ENCODE measurements at regions not wholly inside any gene's neighbourhood (a gene's known extent, or its start where the extent isn't known, plus 50 kb on each side); places are given as distances from the start of the nearest gene placed in this dataset.
A peak's percentile ranks its signal among the peaks of the same experiment; 100 is the strongest.

GRCh38 chr18:44241020-44241419 lies 439.7 kb upstream of the SETBP1 start:
- Histone ChIP-seq H3K27ac (replicated peaks) (no peak overlapping the region), H3K27me3 (ENCODE audit: insufficient read depth, poor library complexity, severe bottlenecking) (no peaks in the 10 kb centered on the region), H3K4me3 (replicated peaks; ENCODE audit: insufficient read depth, low read length) (no peak overlapping the region)
- DNase-seq (ENCODE audit: low read depth in 1 of 2, low spot score in 1 of 2), result no peak
- TF ChIP-seq REST (IDR thresholded peaks at IDR 0.05; ENCODE audit: insufficient replicate concordance, low read depth) (no peak), GABPA (IDR thresholded peaks at IDR 0.05; ENCODE audit: low read depth) (no peak), POLR2AphosphoS5 (IDR thresholded peaks at IDR 0.05; ENCODE audit: low read depth) (no peak), CTCF (IDR thresholded peaks at IDR 0.05; ENCODE audit: insufficient read depth, low read length) (no peak), SPI1 (IDR thresholded peaks at IDR 0.05; ENCODE audit: borderline replicate concordance, low read depth) (no peak)

- Histone ChIP-seq H3K27me3 (ENCODE audit: insufficient read depth, poor library complexity, severe bottlenecking) (no peaks in the 10 kb centered on the region), H3K27ac (replicated peaks) (no peak overlapping the region), H3K4me3 (replicated peaks; ENCODE audit: insufficient read depth, low read length) (no peak overlapping the region)
- no peak for DNase-seq (ENCODE audit: low read depth in 1 of 2, low spot score in 1 of 2)
- TF ChIP-seq GABPA (IDR thresholded peaks at IDR 0.05; ENCODE audit: low read depth) (no peak), SPI1 (IDR thresholded peaks at IDR 0.05; ENCODE audit: borderline replicate concordance, low read depth) (no peak), POLR2AphosphoS5 (IDR thresholded peaks at IDR 0.05; ENCODE audit: low read depth) (no peak), REST (IDR thresholded peaks at IDR 0.05; ENCODE audit: insufficient replicate concordance, low read depth) (no peak), CTCF (IDR thresholded peaks at IDR 0.05; ENCODE audit: insufficient read depth, low read length) (no peak)
Measured at GRCh38 chr18:44245019-44245418, 435.7 kb upstream of the SETBP1 start.

GRCh38 chr18:44246001-44246400 lies 434.7 kb upstream of the SETBP1 start:
- no peaks in the 10 kb centered on the region for H3K27me3 ChIP-seq (ENCODE audit: insufficient read depth, poor library complexity, severe bottlenecking)
- TF ChIP-seq REST (IDR thresholded peaks at IDR 0.05; ENCODE audit: insufficient replicate concordance, low read depth) (peak; percentile 77), SPI1 (IDR thresholded peaks at IDR 0.05; ENCODE audit: borderline replicate concordance, low read depth) (no peak)
- no peak for DNase-seq (ENCODE audit: low read depth in 1 of 2, low spot score in 1 of 2)
- no peak overlapping the region for H3K4me3 ChIP-seq (replicated peaks; ENCODE audit: insufficient read depth, low read length)
- no peak overlapping the region for H3K27ac ChIP-seq (replicated peaks)

GRCh38 chr18:44258086-44258485 lies 422.6 kb upstream of the SETBP1 start:
- Histone ChIP-seq H3K27ac (replicated peaks) (no peak overlapping the region), H3K4me3 (replicated peaks; ENCODE audit: insufficient read depth, low read length) (no peak overlapping the region), H3K27me3 (ENCODE audit: insufficient read depth, poor library complexity, severe bottlenecking) (no peaks in the 10 kb centered on the region)
- no peak for TF ChIP-seq GABPA (IDR thresholded peaks at IDR 0.05; ENCODE audit: low read depth)
- no peak for TF ChIP-seq POLR2AphosphoS5 (IDR thresholded peaks at IDR 0.05; ENCODE audit: low read depth)
- TF ChIP-seq REST (IDR thresholded peaks at IDR 0.05; ENCODE audit: insufficient replicate concordance, low read depth), result no peak
- TF ChIP-seq CTCF (IDR thresholded peaks at IDR 0.05; ENCODE audit: insufficient read depth, low read length), result no peak
- TF ChIP-seq SPI1 (IDR thresholded peaks at IDR 0.05; ENCODE audit: borderline replicate concordance, low read depth), result no peak
- no peak for DNase-seq (ENCODE audit: low read depth in 1 of 2, low spot score in 1 of 2)

Measured in HL-60 (cell line).